Panc1 (cell line): ENCODE measurements at regions not wholly inside any gene's neighbourhood (a gene's known extent, or its start where the extent isn't known, plus 50 kb on each side); places are given as distances from the start of the nearest gene placed in this dataset.

Source experiments
- ATAC-seq: fragments of 200-7000 bp; cut with Tn5 transposase; 2 replicates; pipeline ENCODE4 v1.9.1; 2020; ENCODE audit warnings: mild to moderate bottlenecking, moderate library complexity
- BruUV-seq: library from RNA; stranded (reverse); fragments of 400-500 nt; replicated peaks from 2 replicates; lab custom pipeline; 2021; lab: Mats Ljungman, UMichigan
- CTCF ChIA-PET: fragments of 300-600 bp; sonication (Branson Sonifier 250); formaldehyde crosslinking; loops from one replicate; lab custom pipeline; 2022; ENCODE audit warnings: antibody characterized with exemption; lab: Charles Lee
- POLR2A ChIA-PET: fragments of 300-600 bp; sonication (Branson Sonifier 250); formaldehyde crosslinking; loops from one replicate; lab custom pipeline; 2022; ENCODE audit warnings: antibody characterized with exemption; lab: Charles Lee
- DNase-seq: peaks from one replicate; pipeline ENCODE4 v3.0.0-alpha.2; 2010; ENCODE audit warnings: low read depth, low spot score
- H3K27ac ChIP-seq: 2 replicates; pipeline ENCODE4 v1.5.1; 2011; ENCODE audit warnings: mild to moderate bottlenecking, low read length, inconsistent platforms
- H3K27me3 ChIP-seq: fragments of 200-500 bp; sonication (Bioruptor generic); 2 replicates; pipeline ENCODE4 v1.6.0; 2014; ENCODE audit warnings: low read length, inconsistent platforms; ENCODE audit not compliant: control insufficient read depth, insufficient read depth
- H3K36me3 ChIP-seq: fragments of 200-500 bp; sonication (Bioruptor generic); 2 replicates; pipeline ENCODE4 v1.5.1; 2014; ENCODE audit warnings: inconsistent platforms, mild to moderate bottlenecking, low read length, moderate library complexity; ENCODE audit not compliant: control insufficient read depth, insufficient read depth
- H3K4me1 ChIP-seq: 2 replicates; pipeline ENCODE4 v1.5.1; 2011; ENCODE audit warnings: inconsistent platforms, mild to moderate bottlenecking, low read length, moderate library complexity; ENCODE audit not compliant: control insufficient read depth, insufficient read depth
- H3K4me3 ChIP-seq, 2 experiments: 2 replicates each; pipeline ENCODE4 v1.5.1; 2011 to 2012; ENCODE audit warnings: low read depth in 2 of 2, low read length in 2 of 2, mild to moderate bottlenecking in 2 of 2, inconsistent platforms in 1 of 2, moderate library complexity in 1 of 2
- H3K9me3 ChIP-seq: fragments of 200-500 bp; sonication (Bioruptor generic); 2 replicates; pipeline ENCODE4 v1.5.1; 2014; ENCODE audit warnings: low read depth, mild to moderate bottlenecking, inconsistent platforms, low read length, moderate library complexity; ENCODE audit not compliant: control insufficient read depth, insufficient read depth
- CTCF ChIP-seq: fragments of 450-650 bp; IDR thresholded peaks from 2 replicates; pipeline ENCODE4 v1.5.1; 2017; ENCODE audit warnings: mild to moderate bottlenecking
- POLR2AphosphoS5 ChIP-seq: IDR thresholded peaks from 2 replicates; pipeline ENCODE4 v1.6.1; 2012; ENCODE audit warnings: mild to moderate bottlenecking, low read depth, low read length, moderate library complexity
- REST ChIP-seq, 2 experiments: IDR thresholded peaks; 2 replicates each; pipeline ENCODE4 v1.6.1; 2011 to 2012; ENCODE audit warnings: low read depth in 2 of 2, control low read depth in 1 of 2, low read length in 1 of 2, mild to moderate bottlenecking in 1 of 2, moderate library complexity in 1 of 2; ENCODE audit not compliant: insufficient read depth in 1 of 2
- SIN3A ChIP-seq: IDR thresholded peaks from 2 replicates; pipeline ENCODE4 v1.6.1; 2012; ENCODE audit warnings: low read depth, mild to moderate bottlenecking, low read length, moderate library complexity, borderline replicate concordance; ENCODE audit not compliant: insufficient read depth
- TCF7L2 ChIP-seq: IDR thresholded peaks from 2 replicates; pipeline ENCODE4 v1.6.1; 2011; ENCODE audit warnings: mild to moderate bottlenecking, low read depth, low read length, inconsistent platforms
- in situ Hi-C: cut with HindIII; loops from 2 replicates; pipeline ENCODE4 v1.10.0; 2016; ENCODE audit warnings: low sequenced_read_pairs, low pct_unique_long_range_greater_than_20kb
- intact Hi-C: fragments of 100-400 bp; cut with micrococcal nuclease; formaldehyde crosslinking; loops from one replicate; pipeline ENCODE4 v1.10.0; 2022; ENCODE audit not compliant: unreplicated experiment

DNA sequence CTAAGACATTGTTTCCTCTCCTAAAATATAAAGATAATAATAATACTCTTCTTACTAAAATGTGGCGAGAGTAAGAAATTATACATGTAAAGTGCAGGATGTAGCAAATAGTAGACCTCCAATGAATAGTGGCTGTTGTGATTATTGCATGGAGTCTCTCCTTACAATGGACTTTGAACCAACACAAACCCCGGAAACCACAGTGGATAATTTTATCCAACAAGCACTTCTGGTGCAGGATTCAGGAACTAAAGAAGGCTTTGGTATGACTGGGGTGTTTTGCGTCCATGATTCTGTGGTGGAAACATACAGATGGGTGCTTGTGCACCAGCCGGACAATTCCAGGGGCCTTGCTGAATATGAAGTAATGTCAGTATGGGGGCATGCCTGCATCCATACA is 146.4 kb upstream of the UBASH3B start:
- TF ChIP-seq POLR2AphosphoS5 (no peak), CTCF (no peak), REST (IDR thresholded peaks at IDR 0.05; ENCODE audit: insufficient read depth in 1 of 2, low read depth in 2 of 2, low read length in 1 of 2) (no peak), TCF7L2 (no peak), SIN3A (no peak)
- ChIA-PET CTCF (no interaction called here), POLR2A (no interaction called here)
- H3K4me1 ChIP-seq, result no peaks in the 10 kb centered on the region
- peaks cover 14% of the 10 kb centered on the region for H3K27me3 ChIP-seq
- intact Hi-C loops (no loop called here), in situ Hi-C loops (no loop called here)
- H3K36me3 ChIP-seq, result no peaks in the 10 kb centered on the region
- no peak for ATAC-seq
- no peak overlapping the region for H3K4me3 ChIP-seq
- no TSS peak for BruUV-seq
- H3K9me3 ChIP-seq, result no peaks in the 10 kb centered on the region
- H3K27ac ChIP-seq, result no peak overlapping the region
- DNase-seq, result no peak

DNA sequence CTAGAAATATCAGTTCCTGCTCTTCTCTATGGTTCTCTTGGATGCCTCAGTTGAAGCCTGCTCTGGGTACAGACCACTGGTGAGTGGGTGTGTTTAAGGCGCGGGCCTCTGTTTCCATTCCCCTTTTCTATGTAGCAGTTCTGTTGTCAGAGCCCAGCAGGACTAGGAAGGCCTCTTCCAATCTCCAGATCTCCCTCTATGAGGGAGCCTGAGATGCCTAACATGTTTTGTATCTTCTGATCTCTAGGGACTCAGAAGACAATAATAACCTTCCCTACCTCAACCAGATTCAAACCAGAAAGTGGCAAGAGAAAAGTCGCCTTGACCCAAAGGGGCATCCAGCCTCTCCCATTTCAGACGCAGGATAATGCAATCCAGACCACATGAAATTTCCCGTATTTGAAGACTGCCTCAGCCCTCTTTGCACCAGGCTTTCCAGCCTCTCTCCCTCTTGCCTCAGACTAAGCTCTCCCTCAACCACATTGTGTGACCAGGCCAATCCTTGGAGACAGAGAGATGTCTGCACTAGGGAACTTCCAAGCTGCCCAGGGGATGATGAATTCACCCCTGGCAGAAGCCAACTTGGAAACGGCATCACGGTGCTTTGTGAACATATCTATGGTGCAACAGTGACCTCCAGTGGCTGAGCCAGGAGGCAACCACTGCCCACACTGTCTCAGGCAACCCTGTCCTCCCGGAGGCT is 150.1 kb upstream of the UBASH3B start:
- ChIA-PET CTCF (interaction anchor here (0.5 to 1.3 kb wide), 10 partner anchors 194 to 1820 kb away, joined by 3 to 8 read pairs (median 4); no protein-coding TSS in a partner anchor), POLR2A (no interaction called here)
- Histone ChIP-seq H3K4me3 (no peak overlapping the region), H3K9me3 (no peaks in the 10 kb centered on the region), H3K4me1 (no peaks in the 10 kb centered on the region), H3K36me3 (no peaks in the 10 kb centered on the region), H3K27me3 (peaks cover 10% of the 10 kb centered on the region), H3K27ac (no peak overlapping the region)
- DNase-seq (peak; percentile 79), ATAC-seq (peak; percentile 99)
- BruUV-seq, result no TSS peak
- TF ChIP-seq SIN3A (no peak), POLR2AphosphoS5 (no peak), CTCF (peak; percentile 88), REST (IDR thresholded peaks at IDR 0.05; ENCODE audit: insufficient read depth in 1 of 2, low read depth in 2 of 2, low read length in 1 of 2) (0 out of 4 replicates have a peak, but pooled peaks of 1 of the 2 experiments have one; percentile 31), TCF7L2 (no peak)
- in situ Hi-C loops (no loop called here), intact Hi-C loops (loop anchor here (1.0 kb wide), 2 partner anchors 290 to 849 kb away; no protein-coding TSS in a partner anchor)
